ENCODE measurements at regions not wholly inside any gene's neighbourhood (a gene's known extent, or its start where the extent isn't known, plus 50 kb on each side); places are given as distances from the start of the nearest gene placed in this dataset.

DNA sequence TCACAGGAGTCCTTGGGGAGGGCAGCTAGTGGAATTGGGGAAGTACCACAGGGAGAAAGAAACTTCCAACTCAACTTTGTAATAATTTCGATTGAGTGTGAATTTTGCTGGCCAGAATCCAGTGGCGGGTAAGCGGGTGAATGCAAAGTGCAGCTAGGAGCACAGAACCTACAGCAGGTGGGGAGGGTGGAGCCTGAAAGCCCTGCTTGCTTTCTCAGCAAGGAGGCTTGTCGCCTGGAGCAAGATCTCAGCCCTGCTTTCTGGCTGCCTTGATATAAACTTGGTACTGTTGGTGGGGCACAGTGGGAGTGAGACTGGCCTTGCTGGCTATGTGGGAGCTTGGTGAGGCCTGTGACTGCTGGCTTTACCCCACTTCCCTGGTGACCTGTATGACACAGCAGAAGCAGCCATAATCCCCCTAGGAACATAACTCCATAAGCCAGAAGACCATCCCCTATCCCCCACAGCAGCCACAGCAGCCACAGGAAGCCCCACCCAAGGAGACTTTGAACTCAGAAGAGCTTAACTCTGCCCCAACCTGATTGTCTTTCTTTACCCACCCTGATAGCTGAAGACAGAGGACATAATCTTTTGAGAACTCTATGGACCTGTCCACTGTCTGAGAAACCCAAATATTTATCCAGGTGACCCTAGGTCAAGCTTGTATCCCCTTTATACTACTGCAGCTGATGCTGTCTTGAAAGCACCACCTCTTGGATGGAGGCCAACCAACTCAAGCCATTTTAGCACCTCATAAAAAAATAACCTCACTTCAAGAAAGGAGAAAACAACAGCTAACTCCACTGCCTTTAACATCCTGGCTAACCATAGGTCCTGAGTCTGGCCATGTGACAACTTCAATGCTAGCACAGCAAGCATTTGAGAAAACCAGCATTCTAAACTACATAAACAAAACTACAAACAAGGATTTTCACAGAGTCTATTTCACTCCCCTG is 87.2 kb upstream of the PDE5A start:
- H3K4me1 ChIP-seq (ENCODE audit: control insufficient read depth, extremely low read depth, insufficient read depth, low read length), result no peaks in the 10 kb centered on the region
- TF ChIP-seq EZH2 (IDR thresholded peaks at IDR 0.05; ENCODE audit: low read length, missing control alignments), result no peak
- TF ChIP-seq, protein P1, sequence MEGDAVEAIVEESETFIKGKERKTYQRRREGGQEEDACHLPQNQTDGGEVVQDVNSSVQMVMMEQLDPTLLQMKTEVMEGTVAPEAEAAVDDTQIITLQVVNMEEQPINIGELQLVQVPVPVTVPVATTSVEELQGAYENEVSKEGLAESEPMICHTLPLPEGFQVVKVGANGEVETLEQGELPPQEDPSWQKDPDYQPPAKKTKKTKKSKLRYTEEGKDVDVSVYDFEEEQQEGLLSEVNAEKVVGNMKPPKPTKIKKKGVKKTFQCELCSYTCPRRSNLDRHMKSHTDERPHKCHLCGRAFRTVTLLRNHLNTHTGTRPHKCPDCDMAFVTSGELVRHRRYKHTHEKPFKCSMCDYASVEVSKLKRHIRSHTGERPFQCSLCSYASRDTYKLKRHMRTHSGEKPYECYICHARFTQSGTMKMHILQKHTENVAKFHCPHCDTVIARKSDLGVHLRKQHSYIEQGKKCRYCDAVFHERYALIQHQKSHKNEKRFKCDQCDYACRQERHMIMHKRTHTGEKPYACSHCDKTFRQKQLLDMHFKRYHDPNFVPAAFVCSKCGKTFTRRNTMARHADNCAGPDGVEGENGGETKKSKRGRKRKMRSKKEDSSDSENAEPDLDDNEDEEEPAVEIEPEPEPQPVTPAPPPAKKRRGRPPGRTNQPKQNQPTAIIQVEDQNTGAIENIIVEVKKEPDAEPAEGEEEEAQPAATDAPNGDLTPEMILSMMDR (conservative IDR thresholded peaks at IDR 0.05 in 1 of 2, IDR thresholded peaks at IDR 0.05 in 1 of 2; ENCODE audit: low read depth in 1 of 2, low read length in 2 of 2), result no peak
- H2AFZ ChIP-seq (ENCODE audit: low read length), result no peak overlapping the region
- H3K27ac ChIP-seq (ENCODE audit: insufficient read depth, low read length), result no peak overlapping the region
- H3K9me3 ChIP-seq (ENCODE audit: control insufficient read depth, insufficient read depth, low read depth, low read length), result no peaks in the 10 kb centered on the region
- DNase-seq (ENCODE audit: low read depth in 2 of 2), result no peak
- no peak overlapping the region for H3K4me3 ChIP-seq (replicated peaks in 1 of 4; ENCODE audit: control extremely low read depth in 1 of 4, insufficient read depth in 1 of 4, low read depth in 3 of 4, low read length in 4 of 4)
- H3K36me3 ChIP-seq (ENCODE audit: control insufficient read depth, insufficient read depth, low read length), result no peaks in the 10 kb centered on the region
- H3K79me2 ChIP-seq (ENCODE audit: control insufficient read depth, insufficient read depth, low read length), result no peaks in the 10 kb centered on the region
- no peak overlapping the region for H3K4me2 ChIP-seq (ENCODE audit: extremely low read depth, insufficient read depth, low read length)
- H3K27me3 ChIP-seq (ENCODE audit: control insufficient read depth, insufficient read depth, low read length), result no peaks in the 10 kb centered on the region
- no peak overlapping the region for H3K9ac ChIP-seq (ENCODE audit: insufficient read depth, low read length)
- H4K20me1 ChIP-seq (ENCODE audit: control insufficient read depth, extremely low read depth, insufficient read depth, low read length), result no peaks in the 10 kb centered on the region

DNA sequence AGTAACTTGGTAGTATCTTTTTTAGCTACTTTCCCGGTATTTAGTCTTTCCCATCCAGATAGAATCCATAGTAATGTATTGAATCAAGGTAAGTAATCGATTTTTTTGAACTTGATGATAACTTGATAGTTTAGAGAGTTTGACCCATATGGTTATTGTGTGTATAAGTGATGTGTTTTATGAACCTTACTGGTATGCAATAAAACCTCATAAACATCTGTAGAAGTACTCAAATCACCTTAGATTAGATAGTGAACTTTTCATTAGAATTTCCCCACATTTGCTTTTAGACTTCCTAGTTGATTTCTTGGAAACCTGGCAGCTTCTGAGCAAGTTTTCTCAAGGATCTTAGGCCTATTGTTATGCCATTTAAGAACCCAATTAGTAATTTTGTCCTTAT is 80.8 kb upstream of the PDE5A start:
- H3K4me1 ChIP-seq (ENCODE audit: control insufficient read depth, extremely low read depth, insufficient read depth, low read length), result no peaks in the 10 kb centered on the region
- H3K27ac ChIP-seq (ENCODE audit: insufficient read depth, low read length), result no peak overlapping the region
- H2AFZ ChIP-seq (ENCODE audit: low read length), result no peak overlapping the region
- H3K4me2 ChIP-seq (ENCODE audit: extremely low read depth, insufficient read depth, low read length), result no peak overlapping the region
- no peaks in the 10 kb centered on the region for H3K9me3 ChIP-seq (ENCODE audit: control insufficient read depth, insufficient read depth, low read depth, low read length)
- no peaks in the 10 kb centered on the region for H3K79me2 ChIP-seq (ENCODE audit: control insufficient read depth, insufficient read depth, low read length)
- no peaks in the 10 kb centered on the region for H3K27me3 ChIP-seq (ENCODE audit: control insufficient read depth, insufficient read depth, low read length)
- no peaks in the 10 kb centered on the region for H4K20me1 ChIP-seq (ENCODE audit: control insufficient read depth, extremely low read depth, insufficient read depth, low read length)
- no peak for DNase-seq (ENCODE audit: low read depth in 2 of 2)
- H3K4me3 ChIP-seq (replicated peaks in 1 of 4; ENCODE audit: control extremely low read depth in 1 of 4, insufficient read depth in 1 of 4, low read depth in 3 of 4, low read length in 4 of 4), result no peak overlapping the region
- H3K9ac ChIP-seq (ENCODE audit: insufficient read depth, low read length), result no peak overlapping the region
- H3K36me3 ChIP-seq (ENCODE audit: control insufficient read depth, insufficient read depth, low read length), result no peaks in the 10 kb centered on the region
- TF ChIP-seq, protein P1 (conservative IDR thresholded peaks at IDR 0.05 in 1 of 2, IDR thresholded peaks at IDR 0.05 in 1 of 2; ENCODE audit: low read depth in 1 of 2, low read length in 2 of 2), result no peak
- TF ChIP-seq EZH2 (IDR thresholded peaks at IDR 0.05; ENCODE audit: low read length, missing control alignments), result no peak

DNA sequence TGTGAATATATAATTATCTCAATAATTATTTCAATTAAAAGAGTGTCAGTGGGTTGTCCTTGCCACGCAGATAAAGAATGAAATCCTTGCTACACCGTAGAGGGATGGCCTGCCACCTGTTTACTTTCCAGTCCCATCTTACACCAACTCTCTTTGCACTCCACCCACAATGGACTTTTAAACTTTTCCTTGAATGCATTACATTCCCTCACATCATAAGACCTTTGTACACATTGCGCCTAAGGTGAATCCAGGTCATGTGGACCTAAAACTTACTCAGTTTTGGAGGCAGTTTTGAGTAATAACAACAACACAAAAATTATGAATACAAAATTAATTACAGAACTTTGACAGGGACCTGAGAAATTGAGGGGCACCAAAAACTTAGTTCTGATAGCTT is 78.7 kb upstream of the PDE5A start:
- Histone ChIP-seq H3K36me3 (ENCODE audit: control insufficient read depth, insufficient read depth, low read length) (no peaks in the 10 kb centered on the region), H3K79me2 (ENCODE audit: control insufficient read depth, insufficient read depth, low read length) (no peaks in the 10 kb centered on the region), H3K27me3 (ENCODE audit: control insufficient read depth, insufficient read depth, low read length) (no peaks in the 10 kb centered on the region), H3K4me1 (ENCODE audit: control insufficient read depth, extremely low read depth, insufficient read depth, low read length) (no peaks in the 10 kb centered on the region), H2AFZ (ENCODE audit: low read length) (no peak overlapping the region), H3K4me3 (replicated peaks in 1 of 4; ENCODE audit: control extremely low read depth in 1 of 4, insufficient read depth in 1 of 4, low read depth in 3 of 4, low read length in 4 of 4) (no peak overlapping the region), H4K20me1 (ENCODE audit: control insufficient read depth, extremely low read depth, insufficient read depth, low read length) (no peaks in the 10 kb centered on the region), H3K9ac (ENCODE audit: insufficient read depth, low read length) (no peak overlapping the region), H3K9me3 (ENCODE audit: control insufficient read depth, insufficient read depth, low read depth, low read length) (no peaks in the 10 kb centered on the region), H3K4me2 (ENCODE audit: extremely low read depth, insufficient read depth, low read length) (no peak overlapping the region), H3K27ac (ENCODE audit: insufficient read depth, low read length) (no peak overlapping the region)
- no peak for DNase-seq (ENCODE audit: low read depth in 2 of 2)
- TF ChIP-seq, protein P1 (conservative IDR thresholded peaks at IDR 0.05 in 1 of 2, IDR thresholded peaks at IDR 0.05 in 1 of 2; ENCODE audit: low read depth in 1 of 2, low read length in 2 of 2), result no peak
- TF ChIP-seq EZH2 (IDR thresholded peaks at IDR 0.05; ENCODE audit: low read length, missing control alignments), result no peak

All from fibroblast of lung (primary cell).